ENCODE measurements at regions not wholly inside any gene's neighbourhood (a gene's known extent, or its start where the extent isn't known, plus 50 kb on each side); places are given as distances from the start of the nearest gene placed in this dataset.

DNA sequence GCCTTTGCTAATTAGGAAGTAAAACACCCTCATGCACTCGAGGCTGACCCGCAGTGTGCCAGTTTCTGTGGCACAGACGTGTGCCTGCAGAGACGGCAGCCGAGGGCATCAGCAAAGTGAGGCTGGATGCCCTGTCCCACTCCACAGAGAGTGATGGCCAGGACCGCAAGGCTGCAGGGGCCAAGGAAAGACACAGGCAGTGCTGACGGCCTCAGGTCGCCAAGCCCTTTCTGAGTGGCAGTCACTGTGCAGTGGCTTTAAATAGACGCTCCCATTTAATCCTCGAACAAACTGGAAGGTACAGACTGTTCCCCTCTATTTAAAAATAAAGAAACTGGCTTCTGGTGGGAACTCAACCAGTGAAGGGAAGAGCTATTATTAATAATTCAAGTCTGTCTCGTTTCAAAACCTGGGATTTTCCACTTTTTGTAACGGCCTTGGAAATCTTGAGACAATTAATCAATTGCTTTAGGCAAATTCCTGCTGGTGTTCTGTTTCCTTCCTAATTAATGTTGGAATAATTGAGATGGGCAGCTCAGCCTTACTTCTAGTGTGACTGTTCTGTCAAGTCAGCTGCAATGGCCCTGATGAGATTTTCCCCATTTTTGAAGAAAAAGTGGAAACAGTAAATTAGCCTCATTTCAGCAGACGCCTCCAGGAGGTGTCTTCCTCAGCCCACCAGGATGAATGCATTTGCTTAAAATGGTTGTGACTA is 644.6 kb upstream of the RAB6C start:
- Histone ChIP-seq H2AFZ (ENCODE audit: low read depth) (no peak overlapping the region), H3K4me1 (ENCODE audit: control insufficient read depth in 1 of 2, insufficient read depth in 2 of 2, low read depth in 1 of 2, low read length in 1 of 2) (peaks cover 0 to 3% of the 10 kb centered on the region in 2 experiments; a peak in 1 of 4 replicates), H3K4me2 (no peak overlapping the region), H3K4me3 (ENCODE audit: low read depth in 2 of 2, low read length in 1 of 2) (no peak overlapping the region), H3K36me3 (replicated peaks in 1 of 2; ENCODE audit: control insufficient read depth in 1 of 2, insufficient read depth in 2 of 2, low read length in 1 of 2) (no peaks in the 10 kb centered on the region), H3K9me3 (no peaks in the 10 kb centered on the region), H3K9ac (no peak overlapping the region), H3K27ac (ENCODE audit: low read depth in 2 of 2, low read length in 1 of 2) (no peak overlapping the region), H3K79me2 (ENCODE audit: insufficient read depth) (no peaks in the 10 kb centered on the region), H4K20me1 (ENCODE audit: insufficient read depth) (no peaks in the 10 kb centered on the region), H3K27me3 (ENCODE audit: insufficient read depth) (no peaks in the 10 kb centered on the region), H3K9me2 (no peaks in the 10 kb centered on the region), H3F3A (replicated peaks; ENCODE audit: insufficient read depth) (no peaks in the 10 kb centered on the region)
- POLR2A ChIA-PET = no interaction called here
- no peak for TF ChIP-seq USF2 (IDR thresholded peaks at IDR 0.05; ENCODE audit: borderline replicate concordance, low read depth, low read length)
- TF ChIP-seq, protein P1, sequence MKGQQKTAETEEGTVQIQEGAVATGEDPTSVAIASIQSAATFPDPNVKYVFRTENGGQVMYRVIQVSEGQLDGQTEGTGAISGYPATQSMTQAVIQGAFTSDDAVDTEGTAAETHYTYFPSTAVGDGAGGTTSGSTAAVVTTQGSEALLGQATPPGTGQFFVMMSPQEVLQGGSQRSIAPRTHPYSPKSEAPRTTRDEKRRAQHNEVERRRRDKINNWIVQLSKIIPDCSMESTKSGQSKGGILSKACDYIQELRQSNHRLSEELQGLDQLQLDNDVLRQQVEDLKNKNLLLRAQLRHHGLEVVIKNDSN (IDR thresholded peaks at IDR 0.05; ENCODE audit: borderline replicate concordance, low read depth) = no peak
- no peak for TF ChIP-seq POLR2AphosphoS5 (IDR thresholded peaks at IDR 0.05; ENCODE audit: low read depth, low read length)
- no peak for TF ChIP-seq RXRA (IDR thresholded peaks at IDR 0.05; ENCODE audit: borderline replicate concordance, low read depth)
- no peak for TF ChIP-seq GABPA (IDR thresholded peaks at IDR 0.05; ENCODE audit: low read depth)
- no peak for TF ChIP-seq EZH2phosphoT487 (IDR thresholded peaks at IDR 0.05; ENCODE audit: borderline replicate concordance, low read depth)
- TF ChIP-seq, protein P2, sequence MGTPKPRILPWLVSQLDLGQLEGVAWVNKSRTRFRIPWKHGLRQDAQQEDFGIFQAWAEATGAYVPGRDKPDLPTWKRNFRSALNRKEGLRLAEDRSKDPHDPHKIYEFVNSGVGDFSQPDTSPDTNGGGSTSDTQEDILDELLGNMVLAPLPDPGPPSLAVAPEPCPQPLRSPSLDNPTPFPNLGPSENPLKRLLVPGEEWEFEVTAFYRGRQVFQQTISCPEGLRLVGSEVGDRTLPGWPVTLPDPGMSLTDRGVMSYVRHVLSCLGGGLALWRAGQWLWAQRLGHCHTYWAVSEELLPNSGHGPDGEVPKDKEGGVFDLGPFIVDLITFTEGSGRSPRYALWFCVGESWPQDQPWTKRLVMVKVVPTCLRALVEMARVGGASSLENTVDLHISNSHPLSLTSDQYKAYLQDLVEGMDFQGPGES (IDR thresholded peaks at IDR 0.05; ENCODE audit: low read depth, low read length) = no peak
- TF ChIP-seq EP300 (IDR thresholded peaks at IDR 0.05; ENCODE audit: borderline replicate concordance in 1 of 2, low read depth in 1 of 2, low read length in 1 of 2) = no peak
- TF ChIP-seq CHD2 (IDR thresholded peaks at IDR 0.05; ENCODE audit: low read length, partially characterized antibody) = no peak
- TF ChIP-seq FOSL2 (IDR thresholded peaks at IDR 0.05; ENCODE audit: borderline replicate concordance, low read depth) = no peak
- TF ChIP-seq, protein P3, sequence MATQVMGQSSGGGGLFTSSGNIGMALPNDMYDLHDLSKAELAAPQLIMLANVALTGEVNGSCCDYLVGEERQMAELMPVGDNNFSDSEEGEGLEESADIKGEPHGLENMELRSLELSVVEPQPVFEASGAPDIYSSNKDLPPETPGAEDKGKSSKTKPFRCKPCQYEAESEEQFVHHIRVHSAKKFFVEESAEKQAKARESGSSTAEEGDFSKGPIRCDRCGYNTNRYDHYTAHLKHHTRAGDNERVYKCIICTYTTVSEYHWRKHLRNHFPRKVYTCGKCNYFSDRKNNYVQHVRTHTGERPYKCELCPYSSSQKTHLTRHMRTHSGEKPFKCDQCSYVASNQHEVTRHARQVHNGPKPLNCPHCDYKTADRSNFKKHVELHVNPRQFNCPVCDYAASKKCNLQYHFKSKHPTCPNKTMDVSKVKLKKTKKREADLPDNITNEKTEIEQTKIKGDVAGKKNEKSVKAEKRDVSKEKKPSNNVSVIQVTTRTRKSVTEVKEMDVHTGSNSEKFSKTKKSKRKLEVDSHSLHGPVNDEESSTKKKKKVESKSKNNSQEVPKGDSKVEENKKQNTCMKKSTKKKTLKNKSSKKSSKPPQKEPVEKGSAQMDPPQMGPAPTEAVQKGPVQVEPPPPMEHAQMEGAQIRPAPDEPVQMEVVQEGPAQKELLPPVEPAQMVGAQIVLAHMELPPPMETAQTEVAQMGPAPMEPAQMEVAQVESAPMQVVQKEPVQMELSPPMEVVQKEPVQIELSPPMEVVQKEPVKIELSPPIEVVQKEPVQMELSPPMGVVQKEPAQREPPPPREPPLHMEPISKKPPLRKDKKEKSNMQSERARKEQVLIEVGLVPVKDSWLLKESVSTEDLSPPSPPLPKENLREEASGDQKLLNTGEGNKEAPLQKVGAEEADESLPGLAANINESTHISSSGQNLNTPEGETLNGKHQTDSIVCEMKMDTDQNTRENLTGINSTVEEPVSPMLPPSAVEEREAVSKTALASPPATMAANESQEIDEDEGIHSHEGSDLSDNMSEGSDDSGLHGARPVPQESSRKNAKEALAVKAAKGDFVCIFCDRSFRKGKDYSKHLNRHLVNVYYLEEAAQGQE (IDR thresholded peaks at IDR 0.05; ENCODE audit: low read depth, low read length) = no peak
- TF ChIP-seq, protein P4, sequence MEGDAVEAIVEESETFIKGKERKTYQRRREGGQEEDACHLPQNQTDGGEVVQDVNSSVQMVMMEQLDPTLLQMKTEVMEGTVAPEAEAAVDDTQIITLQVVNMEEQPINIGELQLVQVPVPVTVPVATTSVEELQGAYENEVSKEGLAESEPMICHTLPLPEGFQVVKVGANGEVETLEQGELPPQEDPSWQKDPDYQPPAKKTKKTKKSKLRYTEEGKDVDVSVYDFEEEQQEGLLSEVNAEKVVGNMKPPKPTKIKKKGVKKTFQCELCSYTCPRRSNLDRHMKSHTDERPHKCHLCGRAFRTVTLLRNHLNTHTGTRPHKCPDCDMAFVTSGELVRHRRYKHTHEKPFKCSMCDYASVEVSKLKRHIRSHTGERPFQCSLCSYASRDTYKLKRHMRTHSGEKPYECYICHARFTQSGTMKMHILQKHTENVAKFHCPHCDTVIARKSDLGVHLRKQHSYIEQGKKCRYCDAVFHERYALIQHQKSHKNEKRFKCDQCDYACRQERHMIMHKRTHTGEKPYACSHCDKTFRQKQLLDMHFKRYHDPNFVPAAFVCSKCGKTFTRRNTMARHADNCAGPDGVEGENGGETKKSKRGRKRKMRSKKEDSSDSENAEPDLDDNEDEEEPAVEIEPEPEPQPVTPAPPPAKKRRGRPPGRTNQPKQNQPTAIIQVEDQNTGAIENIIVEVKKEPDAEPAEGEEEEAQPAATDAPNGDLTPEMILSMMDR (IDR thresholded peaks at IDR 0.05) = no peak
- TF ChIP-seq, protein P5, sequence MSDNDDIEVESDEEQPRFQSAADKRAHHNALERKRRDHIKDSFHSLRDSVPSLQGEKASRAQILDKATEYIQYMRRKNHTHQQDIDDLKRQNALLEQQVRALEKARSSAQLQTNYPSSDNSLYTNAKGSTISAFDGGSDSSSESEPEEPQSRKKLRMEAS (IDR thresholded peaks at IDR 0.05; ENCODE audit: low read depth) = no peak
- TF ChIP-seq GATA2 (CRISPR knock-in tag; IDR thresholded peaks at IDR 0.05) = no peak
- no peak for TF ChIP-seq FOXJ3 (CRISPR knock-in tag; IDR thresholded peaks at IDR 0.05)
- no peak for TF ChIP-seq SIN3A (IDR thresholded peaks at IDR 0.05; ENCODE audit: borderline replicate concordance, low read depth, low read length)
- TF ChIP-seq TCF12 (IDR thresholded peaks at IDR 0.05) = no peak
- TF ChIP-seq RCOR1 (IDR thresholded peaks at IDR 0.05; ENCODE audit: low read length) = no peak
- TF ChIP-seq MXI1 (IDR thresholded peaks at IDR 0.05; ENCODE audit: low read depth, low read length) = no peak
- TF ChIP-seq, protein P6, sequence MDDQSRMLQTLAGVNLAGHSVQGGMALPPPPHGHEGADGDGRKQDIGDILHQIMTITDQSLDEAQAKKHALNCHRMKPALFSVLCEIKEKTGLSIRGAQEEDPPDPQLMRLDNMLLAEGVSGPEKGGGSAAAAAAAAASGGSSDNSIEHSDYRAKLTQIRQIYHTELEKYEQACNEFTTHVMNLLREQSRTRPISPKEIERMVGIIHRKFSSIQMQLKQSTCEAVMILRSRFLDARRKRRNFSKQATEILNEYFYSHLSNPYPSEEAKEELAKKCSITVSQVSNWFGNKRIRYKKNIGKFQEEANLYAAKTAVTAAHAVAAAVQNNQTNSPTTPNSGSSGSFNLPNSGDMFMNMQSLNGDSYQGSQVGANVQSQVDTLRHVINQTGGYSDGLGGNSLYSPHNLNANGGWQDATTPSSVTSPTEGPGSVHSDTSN (IDR thresholded peaks at IDR 0.05) = no peak
- DNase-seq = no peak
- CTCF ChIA-PET = interaction anchor here (1.5 kb wide), 1 partner anchor 18 kb away, joined by 3 read pairs; no protein-coding TSS in a partner anchor
- WGBS (ENCODE audit: low lambda C conversion rate) = 37% methylated on average over 12 of the region's 13 CpGs

Data from SK-N-SH (cell line).